ENCODE measurements at regions not wholly inside any gene's neighbourhood (a gene's known extent, or its start where the extent isn't known, plus 50 kb on each side); places are given as distances from the start of the nearest gene placed in this dataset.

- DNase-seq (ENCODE audit: low spot score) = no peak
Measured at GRCh38 chr2:151197184-151198108, 64.2 kb downstream of the RBM43 start.

GRCh38 chr2:151193576-151193975, 68.1 kb downstream of the RBM43 start:
- DNase-seq (ENCODE audit: low spot score) = no peak

- no peak for DNase-seq (ENCODE audit: low spot score)
Measured at GRCh38 chr2:151192681-151193080, 69.0 kb downstream of the RBM43 start.

GRCh38 chr2:151191001-151191400, 70.7 kb downstream of the RBM43 start:
- no peak for DNase-seq (ENCODE audit: low spot score)

GRCh38 chr2:151189125-151189524, 72.5 kb downstream of the RBM43 start:
- no peak for DNase-seq (ENCODE audit: low spot score)

- no peak for DNase-seq (ENCODE audit: low spot score)
Measured at GRCh38 chr2:151186011-151186410, 75.7 kb downstream of the RBM43 start.

GRCh38 chr2:151182899-151183809, 78.5 kb downstream of the RBM43 start:
- no peak for DNase-seq (ENCODE audit: low spot score)

GRCh38 chr2:151182396-151182795, 79.3 kb downstream of the RBM43 start:
- no peak for DNase-seq (ENCODE audit: low spot score)

GRCh38 chr2:151181524-151181923, 80.1 kb downstream of the RBM43 start:
- DNase-seq (ENCODE audit: low spot score) = no peak

- DNase-seq (ENCODE audit: low spot score) = no peak
Measured at GRCh38 chr2:151180123-151180522, 81.5 kb downstream of the RBM43 start.

GRCh38 chr2:151178207-151178606, 83.5 kb downstream of the RBM43 start:
- DNase-seq (ENCODE audit: low spot score) = no peak

- no peak for DNase-seq (ENCODE audit: low spot score)
Measured at GRCh38 chr2:151177756-151178155, 83.9 kb downstream of the RBM43 start.

- no peak for DNase-seq (ENCODE audit: low spot score)
Measured at GRCh38 chr2:151176661-151177060, 85.0 kb downstream of the RBM43 start.

- DNase-seq (ENCODE audit: low spot score) = no peak
Measured at GRCh38 chr2:151175864-151176263, 85.8 kb downstream of the RBM43 start.

- no peak for DNase-seq (ENCODE audit: low spot score)
Measured at GRCh38 chr2:151174127-151174526, 87.5 kb downstream of the RBM43 start.

- no peak for DNase-seq (ENCODE audit: low spot score)
Measured at GRCh38 chr2:151171186-151171585, 90.5 kb downstream of the RBM43 start.

GRCh38 chr2:151166410-151166809, 95.3 kb downstream of the RBM43 start:
- no peak for DNase-seq (ENCODE audit: low spot score)

- no peak for DNase-seq (ENCODE audit: low spot score)
Measured at GRCh38 chr2:151165105-151165684, 96.5 kb downstream of the RBM43 start.

- DNase-seq (ENCODE audit: low spot score) = no peak
Measured at GRCh38 chr2:151161821-151162551, 99.7 kb downstream of the RBM43 start.

- DNase-seq (ENCODE audit: low spot score) = no peak
Measured at GRCh38 chr2:151159109-151159662, 102.5 kb downstream of the RBM43 start.

- DNase-seq (ENCODE audit: low spot score) = no peak
Measured at GRCh38 chr2:151157000-151157735, 104.5 kb downstream of the RBM43 start.

All from RKO (cell line).